GM23338 (cell line): ENCODE measurements at regions not wholly inside any gene's neighbourhood (a gene's known extent, or its start where the extent isn't known, plus 50 kb on each side); places are given as distances from the start of the nearest gene placed in this dataset.

Experiments
- ATAC-seq: fragments of 200-7000 bp; cut with Tn5 transposase; 3 replicates; pipeline ENCODE4 v1.9.1; 2020
- DNase-seq: peaks from one replicate; pipeline ENCODE4 v3.0.0-alpha.2; 2015; ENCODE audit warnings: low spot score
- H2AFZ ChIP-seq: fragments of 200-600 bp; sonication (generic); 2 replicates; pipeline ENCODE4 v1.8.0; 2016; ENCODE audit warnings: antibody characterized with exemption, mild to moderate bottlenecking, moderate library complexity
- H3F3A ChIP-seq: fragments of 200-600 bp; sonication (generic); replicated peaks from 2 replicates; pipeline ENCODE4 v1.8.0; 2017; ENCODE audit warnings: antibody characterized with exemption, mixed run types, low read depth
- H3K27ac ChIP-seq: fragments of 200-600 bp; sonication (generic); 2 replicates; pipeline ENCODE4 v1.6.1; 2016; ENCODE audit warnings: low read depth
- H3K27me3 ChIP-seq: fragments of 200-600 bp; sonication (generic); 2 replicates; pipeline ENCODE4 v1.8.0; 2016; ENCODE audit warnings: mild to moderate bottlenecking, mixed run types, moderate library complexity; ENCODE audit not compliant: insufficient read depth
- H3K36me3 ChIP-seq: fragments of 200-600 bp; sonication (generic); 2 replicates; pipeline ENCODE4 v1.8.0; 2016; ENCODE audit warnings: mild to moderate bottlenecking; ENCODE audit not compliant: insufficient read depth
- H3K4me1 ChIP-seq: fragments of 200-600 bp; sonication (generic); 2 replicates; pipeline ENCODE4 v1.8.0; 2016; ENCODE audit warnings: mild to moderate bottlenecking, moderate library complexity; ENCODE audit not compliant: insufficient read depth
- H3K4me2 ChIP-seq: fragments of 200-600 bp; sonication (generic); 2 replicates; pipeline ENCODE4 v1.7.1; 2017; ENCODE audit warnings: mixed run types
- H3K4me3 ChIP-seq: fragments of 200-600 bp; sonication (generic); 2 replicates; pipeline ENCODE4 v1.6.1; 2016; ENCODE audit warnings: mixed run types
- H3K79me2 ChIP-seq: fragments of 200-600 bp; sonication (generic); replicated peaks from 2 replicates; pipeline ENCODE4 v1.8.0; 2017; ENCODE audit warnings: mild to moderate bottlenecking; ENCODE audit not compliant: insufficient read depth
- H3K9me2 ChIP-seq: fragments of 200-600 bp; sonication (generic); 2 replicates; pipeline ENCODE4 v1.8.0; 2017; ENCODE audit not compliant: insufficient read depth
- H4K20me1 ChIP-seq: fragments of 200-600 bp; sonication (generic); replicated peaks from 2 replicates; pipeline ENCODE4 v1.8.0; 2017; ENCODE audit warnings: mild to moderate bottlenecking; ENCODE audit not compliant: insufficient read depth
- H3K27ac Mint-ChIP-seq: 2 replicates; pipeline ENCODE4 v1.8.0; 2020; ENCODE audit warnings: inconsistent platforms, mild to moderate bottlenecking, moderate library complexity, mixed read lengths
- H3K27me3 Mint-ChIP-seq: 3 replicates; pipeline ENCODE4 v1.8.0; 2022; ENCODE audit warnings: low read depth, mild to moderate bottlenecking, moderate library complexity, mixed read lengths, inconsistent platforms; ENCODE audit not compliant: insufficient read depth, poor library complexity
- H3K36me3 Mint-ChIP-seq: 3 replicates; pipeline ENCODE4 v1.8.0; 2021; ENCODE audit warnings: low read depth, mild to moderate bottlenecking, inconsistent platforms, moderate library complexity, mixed read lengths
- H3K4me1 Mint-ChIP-seq: 3 replicates; pipeline ENCODE4 v1.8.0; 2020; ENCODE audit warnings: mild to moderate bottlenecking, inconsistent platforms, mixed read lengths
- H3K4me3 Mint-ChIP-seq: 3 replicates; pipeline ENCODE4 v1.8.0; 2021; ENCODE audit warnings: moderate library complexity, mild to moderate bottlenecking, inconsistent platforms, mixed read lengths
- H3K9me3 Mint-ChIP-seq: 3 replicates; pipeline ENCODE4 v1.8.0; 2020; ENCODE audit warnings: moderate library complexity, mild to moderate bottlenecking, inconsistent platforms, mixed read lengths
- CREB1 ChIP-seq: fragments of 250-450 bp; sonication (Bioruptor Pico); IDR thresholded peaks from 2 replicates; pipeline ENCODE4 v1.5.0; 2020; ENCODE audit warnings: low read depth, mild to moderate bottlenecking, moderate library complexity
- STAT1 ChIP-seq: IDR thresholded peaks from one replicate; pipeline ENCODE4 v1.6.1; 2016; ENCODE audit warnings: antibody characterized with exemption; ENCODE audit not compliant: unreplicated experiment
- ZNF331 ChIP-seq: fragments of 250-450 bp; sonication (Bioruptor Pico); IDR thresholded peaks from 2 replicates; pipeline ENCODE4 v1.5.0; 2020; ENCODE audit warnings: low read depth, mild to moderate bottlenecking, moderate library complexity
- TF ChIP-seq, protein P1 (sequence below), 2 experiments: fragments of 200-600 bp in 1 of 2; sonication (generic) in 1 of 2; conservative IDR thresholded peaks; 2 replicates each; pipeline versions ENCODE4 v1.5.1 to v1.6.1; 2016 to 2017; ENCODE audit warnings: antibody characterized with exemption in 2 of 2, low read depth in 2 of 2, mild to moderate bottlenecking in 2 of 2, moderate library complexity in 1 of 2
- TF ChIP-seq, protein P2 (sequence below): IDR thresholded peaks from 2 replicates; pipeline ENCODE4 v1.6.1; 2016; ENCODE audit warnings: antibody characterized with exemption
- TF ChIP-seq, protein P3 (sequence below): fragments of 250-450 bp; sonication (Bioruptor Pico); IDR thresholded peaks from 2 replicates; pipeline ENCODE4 v1.5.0; 2020; ENCODE audit warnings: mild to moderate bottlenecking, moderate library complexity

DNA sequence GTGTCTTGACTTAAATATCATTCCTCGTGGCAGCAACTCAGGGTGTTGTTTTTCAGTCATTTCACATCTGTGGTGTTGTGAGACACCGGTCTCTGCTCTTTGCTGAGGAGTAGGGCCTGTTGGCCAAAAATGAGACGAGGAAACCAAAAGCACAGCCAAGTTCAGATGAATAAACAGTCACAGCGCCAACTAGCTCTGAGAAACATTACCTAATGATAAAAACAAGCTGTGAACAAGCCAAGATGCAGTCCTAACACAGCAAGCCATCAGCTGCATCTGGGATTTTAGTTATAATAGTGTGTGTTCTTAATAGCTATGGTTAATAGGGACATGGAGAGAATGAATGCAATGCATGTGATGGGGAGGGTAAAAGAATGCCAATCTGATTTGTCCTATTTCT is 843.4 kb upstream of the DPPA4 start:
- no peaks in the 10 kb centered on the region for H3K36me3 Mint-ChIP-seq
- no peak for DNase-seq
- H3K27ac Mint-ChIP-seq, result no peak overlapping the region
- H3K27ac ChIP-seq, result no peak overlapping the region
- no peaks in the 10 kb centered on the region for H3K27me3 ChIP-seq
- no peaks in the 10 kb centered on the region; the same call in 1 of the 3 replicates for H3K4me1 Mint-ChIP-seq
- H3K4me2 ChIP-seq, result no peak overlapping the region
- H3K4me3 ChIP-seq, result no peak overlapping the region
- no peak for ATAC-seq
- no peaks in the 10 kb centered on the region for H4K20me1 ChIP-seq
- no peaks in the 10 kb centered on the region for H3K27me3 Mint-ChIP-seq
- H2AFZ ChIP-seq, result peak overlapping the region; percentile 77; the same call in 1 of the 2 replicates
- no peaks in the 10 kb centered on the region for H3K4me1 ChIP-seq
- no peaks in the 10 kb centered on the region for H3F3A ChIP-seq
- no peaks in the 10 kb centered on the region for H3K79me2 ChIP-seq
- no peaks in the 10 kb centered on the region for H3K36me3 ChIP-seq
- TF ChIP-seq STAT1, result no peak
- no peak for TF ChIP-seq ZNF331 (CRISPR knock-in tag)
- TF ChIP-seq, protein P1, sequence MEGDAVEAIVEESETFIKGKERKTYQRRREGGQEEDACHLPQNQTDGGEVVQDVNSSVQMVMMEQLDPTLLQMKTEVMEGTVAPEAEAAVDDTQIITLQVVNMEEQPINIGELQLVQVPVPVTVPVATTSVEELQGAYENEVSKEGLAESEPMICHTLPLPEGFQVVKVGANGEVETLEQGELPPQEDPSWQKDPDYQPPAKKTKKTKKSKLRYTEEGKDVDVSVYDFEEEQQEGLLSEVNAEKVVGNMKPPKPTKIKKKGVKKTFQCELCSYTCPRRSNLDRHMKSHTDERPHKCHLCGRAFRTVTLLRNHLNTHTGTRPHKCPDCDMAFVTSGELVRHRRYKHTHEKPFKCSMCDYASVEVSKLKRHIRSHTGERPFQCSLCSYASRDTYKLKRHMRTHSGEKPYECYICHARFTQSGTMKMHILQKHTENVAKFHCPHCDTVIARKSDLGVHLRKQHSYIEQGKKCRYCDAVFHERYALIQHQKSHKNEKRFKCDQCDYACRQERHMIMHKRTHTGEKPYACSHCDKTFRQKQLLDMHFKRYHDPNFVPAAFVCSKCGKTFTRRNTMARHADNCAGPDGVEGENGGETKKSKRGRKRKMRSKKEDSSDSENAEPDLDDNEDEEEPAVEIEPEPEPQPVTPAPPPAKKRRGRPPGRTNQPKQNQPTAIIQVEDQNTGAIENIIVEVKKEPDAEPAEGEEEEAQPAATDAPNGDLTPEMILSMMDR (conservative IDR thresholded peaks at IDR 0.05; ENCODE audit: low read depth in 2 of 2), result peak in 1 of 2 experiments; percentile 10; a peak in 1 of 4 replicates
- TF ChIP-seq, protein P2, sequence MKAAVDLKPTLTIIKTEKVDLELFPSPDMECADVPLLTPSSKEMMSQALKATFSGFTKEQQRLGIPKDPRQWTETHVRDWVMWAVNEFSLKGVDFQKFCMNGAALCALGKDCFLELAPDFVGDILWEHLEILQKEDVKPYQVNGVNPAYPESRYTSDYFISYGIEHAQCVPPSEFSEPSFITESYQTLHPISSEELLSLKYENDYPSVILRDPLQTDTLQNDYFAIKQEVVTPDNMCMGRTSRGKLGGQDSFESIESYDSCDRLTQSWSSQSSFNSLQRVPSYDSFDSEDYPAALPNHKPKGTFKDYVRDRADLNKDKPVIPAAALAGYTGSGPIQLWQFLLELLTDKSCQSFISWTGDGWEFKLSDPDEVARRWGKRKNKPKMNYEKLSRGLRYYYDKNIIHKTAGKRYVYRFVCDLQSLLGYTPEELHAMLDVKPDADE, result no peak
- TF ChIP-seq, protein P3, sequence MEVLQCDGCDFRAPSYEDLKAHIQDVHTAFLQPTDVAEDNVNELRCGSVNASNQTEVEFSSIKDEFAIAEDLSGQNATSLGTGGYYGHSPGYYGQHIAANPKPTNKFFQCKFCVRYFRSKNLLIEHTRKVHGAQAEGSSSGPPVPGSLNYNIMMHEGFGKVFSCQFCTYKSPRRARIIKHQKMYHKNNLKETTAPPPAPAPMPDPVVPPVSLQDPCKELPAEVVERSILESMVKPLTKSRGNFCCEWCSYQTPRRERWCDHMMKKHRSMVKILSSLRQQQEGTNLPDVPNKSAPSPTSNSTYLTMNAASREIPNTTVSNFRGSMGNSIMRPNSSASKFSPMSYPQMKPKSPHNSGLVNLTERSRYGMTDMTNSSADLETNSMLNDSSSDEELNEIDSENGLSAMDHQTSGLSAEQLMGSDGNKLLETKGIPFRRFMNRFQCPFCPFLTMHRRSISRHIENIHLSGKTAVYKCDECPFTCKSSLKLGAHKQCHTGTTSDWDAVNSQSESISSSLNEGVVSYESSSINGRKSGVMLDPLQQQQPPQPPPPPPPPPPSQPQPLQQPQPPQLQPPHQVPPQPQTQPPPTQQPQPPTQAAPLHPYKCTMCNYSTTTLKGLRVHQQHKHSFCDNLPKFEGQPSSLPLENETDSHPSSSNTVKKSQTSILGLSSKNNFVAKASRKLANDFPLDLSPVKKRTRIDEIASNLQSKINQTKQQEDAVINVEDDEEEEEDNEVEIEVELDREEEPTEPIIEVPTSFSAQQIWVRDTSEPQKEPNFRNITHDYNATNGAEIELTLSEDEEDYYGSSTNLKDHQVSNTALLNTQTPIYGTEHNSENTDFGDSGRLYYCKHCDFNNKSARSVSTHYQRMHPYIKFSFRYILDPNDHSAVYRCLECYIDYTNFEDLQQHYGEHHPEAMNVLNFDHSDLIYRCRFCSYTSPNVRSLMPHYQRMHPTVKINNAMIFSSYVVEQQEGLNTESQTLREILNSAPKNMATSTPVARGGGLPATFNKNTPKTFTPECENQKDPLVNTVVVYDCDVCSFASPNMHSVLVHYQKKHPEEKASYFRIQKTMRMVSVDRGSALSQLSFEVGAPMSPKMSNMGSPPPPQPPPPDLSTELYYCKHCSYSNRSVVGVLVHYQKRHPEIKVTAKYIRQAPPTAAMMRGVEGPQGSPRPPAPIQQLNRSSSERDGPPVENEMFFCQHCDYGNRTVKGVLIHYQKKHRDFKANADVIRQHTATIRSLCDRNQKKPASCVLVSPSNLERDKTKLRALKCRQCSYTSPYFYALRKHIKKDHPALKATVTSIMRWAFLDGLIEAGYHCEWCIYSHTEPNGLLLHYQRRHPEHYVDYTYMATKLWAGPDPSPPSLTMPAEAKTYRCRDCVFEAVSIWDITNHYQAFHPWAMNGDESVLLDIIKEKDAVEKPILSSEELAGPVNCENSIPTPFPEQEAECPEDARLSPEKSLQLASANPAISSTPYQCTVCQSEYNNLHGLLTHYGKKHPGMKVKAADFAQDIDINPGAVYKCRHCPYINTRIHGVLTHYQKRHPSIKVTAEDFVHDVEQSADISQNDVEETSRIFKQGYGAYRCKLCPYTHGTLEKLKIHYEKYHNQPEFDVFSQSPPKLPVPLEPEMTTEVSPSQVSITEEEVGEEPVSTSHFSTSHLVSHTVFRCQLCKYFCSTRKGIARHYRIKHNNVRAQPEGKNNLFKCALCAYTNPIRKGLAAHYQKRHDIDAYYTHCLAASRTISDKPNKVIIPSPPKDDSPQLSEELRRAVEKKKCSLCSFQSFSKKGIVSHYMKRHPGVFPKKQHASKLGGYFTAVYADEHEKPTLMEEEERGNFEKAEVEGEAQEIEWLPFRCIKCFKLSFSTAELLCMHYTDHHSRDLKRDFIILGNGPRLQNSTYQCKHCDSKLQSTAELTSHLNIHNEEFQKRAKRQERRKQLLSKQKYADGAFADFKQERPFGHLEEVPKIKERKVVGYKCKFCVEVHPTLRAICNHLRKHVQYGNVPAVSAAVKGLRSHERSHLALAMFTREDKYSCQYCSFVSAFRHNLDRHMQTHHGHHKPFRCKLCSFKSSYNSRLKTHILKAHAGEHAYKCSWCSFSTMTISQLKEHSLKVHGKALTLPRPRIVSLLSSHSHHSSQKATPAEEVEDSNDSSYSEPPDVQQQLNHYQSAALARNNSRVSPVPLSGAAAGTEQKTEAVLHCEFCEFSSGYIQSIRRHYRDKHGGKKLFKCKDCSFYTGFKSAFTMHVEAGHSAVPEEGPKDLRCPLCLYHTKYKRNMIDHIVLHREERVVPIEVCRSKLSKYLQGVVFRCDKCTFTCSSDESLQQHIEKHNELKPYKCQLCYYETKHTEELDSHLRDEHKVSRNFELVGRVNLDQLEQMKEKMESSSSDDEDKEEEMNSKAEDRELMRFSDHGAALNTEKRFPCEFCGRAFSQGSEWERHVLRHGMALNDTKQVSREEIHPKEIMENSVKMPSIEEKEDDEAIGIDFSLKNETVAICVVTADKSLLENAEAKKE, result no peak
- no peak for TF ChIP-seq CREB1 (CRISPR knock-in tag)
- H3K9me3 Mint-ChIP-seq, result no peaks in the 10 kb centered on the region
- H3K4me3 Mint-ChIP-seq, result no peak overlapping the region
- H3K9me2 ChIP-seq, result no peaks in the 10 kb centered on the region
